K562 (cell line): ENCODE measurements at regions not wholly inside any gene's neighbourhood (a gene's known extent, or its start where the extent isn't known, plus 50 kb on each side); places are given as distances from the start of the nearest gene placed in this dataset.

Experiments used
- ATAC-seq: fragments of 200-7000 bp; cut with Tn5 transposase; 3 replicates; pipeline ENCODE4 v1.9.1; 2020; ENCODE audit warnings: moderate library complexity
- BruUV-seq: library from RNA; stranded (reverse); fragments of 400-500 nt; replicated peaks from 2 replicates; lab custom pipeline; 2021; lab: Mats Ljungman, UMichigan
- CTCF ChIA-PET: fragments of 300-600 bp; formaldehyde crosslinking; extraction: SDS; loops from one replicate; lab custom pipeline; 2021; ENCODE audit warnings: low intra/inter-chr PET ratio; lab: Yijun Ruan, JAX
- POLR2A ChIA-PET: fragments of 300-600, 350-650 bp; sonication (Branson Sonifier 250); formaldehyde crosslinking; extraction: SDS; loops from one replicate; lab custom pipeline; 2021; ENCODE audit warnings: antibody characterized with exemption, inconsistent platforms; lab: Yijun Ruan, JAX
- DNase-seq, 4 experiments: peaks; one replicate each; pipeline versions ENCODE4 v3.0.0 to v3.0.0-alpha.2; 2011 to 2018; ENCODE audit warnings: low spot score in 3 of 4, mixed read lengths in 3 of 4; ENCODE audit errors: extremely low read depth in 1 of 4
- FAIRE-seq: peaks from 2 replicates; lab custom pipeline; 2011; peaks lifted over from hg19 to GRCh38; lab: Jason Lieb, UNC
- H2AFZ ChIP-seq: 2 replicates; pipeline ENCODE4 v1.6.0; 2011; ENCODE audit warnings: low read depth, low read length, control low read depth, inconsistent platforms
- H3K27ac ChIP-seq: fragments of 200-600 bp; 3 replicates; pipeline ENCODE4 v1.8.0; 2011; ENCODE audit warnings: low read depth, mild to moderate bottlenecking, control low read depth, inconsistent platforms, low read length, moderate library complexity, mixed read lengths; ENCODE audit errors: extremely low read depth
- H3K27me3 ChIP-seq, 2 experiments: fragments of 300-600 bp in 1 of 2; 2 replicates in 1 of 2; 3 replicates in 1 of 2; pipeline versions ENCODE4 v1.6.0 to v1.8.0; 2011; ENCODE audit warnings: inconsistent platforms in 2 of 2, low read length in 2 of 2, mild to moderate bottlenecking in 1 of 2, mixed read lengths in 1 of 2, moderate library complexity in 1 of 2; ENCODE audit not compliant: control insufficient read depth in 2 of 2, insufficient read depth in 2 of 2
- H3K36me3 ChIP-seq: fragments of 300-600 bp; 3 replicates; pipeline ENCODE4 v1.8.0; 2011; ENCODE audit warnings: mild to moderate bottlenecking, low read length, inconsistent platforms; ENCODE audit not compliant: control insufficient read depth, insufficient read depth
- H3K4me1 ChIP-seq, 2 experiments: fragments of 200-600 bp in 1 of 2; replicated peaks in 1 of 2; 2 replicates in 1 of 2; 3 replicates in 1 of 2; pipeline versions ENCODE4 v1.5.1 to v1.8.0; 2011; ENCODE audit warnings: inconsistent platforms in 2 of 2, low read length in 2 of 2, mild to moderate bottlenecking in 1 of 2, mixed read lengths in 1 of 2, moderate library complexity in 1 of 2; ENCODE audit not compliant: control insufficient read depth in 2 of 2, insufficient read depth in 2 of 2
- H3K4me2 ChIP-seq: 2 replicates; pipeline ENCODE4 v1.6.1; 2011; ENCODE audit warnings: low read length, control low read depth, inconsistent platforms, mixed read lengths; ENCODE audit not compliant: insufficient read depth
- H3K4me3 ChIP-seq: fragments of 200-600 bp; sonication (generic), shearing (Covaris generic); 2 replicates; pipeline ENCODE4 v1.5.1; 2016; ENCODE audit warnings: control low read depth, inconsistent platforms
- H3K79me2 ChIP-seq: fragments of 200-600 bp; 3 replicates; pipeline ENCODE4 v1.8.0; 2011; ENCODE audit warnings: low read length, inconsistent platforms; ENCODE audit not compliant: control insufficient read depth, insufficient read depth
- H3K9ac ChIP-seq, 2 experiments: 2 replicates each; pipeline versions ENCODE4 v1.6.0 to v1.6.1; 2011; ENCODE audit warnings: low read depth in 2 of 2, low read length in 2 of 2, control low read depth in 1 of 2, inconsistent platforms in 1 of 2, mild to moderate bottlenecking in 1 of 2, mixed read lengths in 1 of 2; ENCODE audit not compliant: insufficient read depth in 1 of 2
- H3K9me1 ChIP-seq: one replicate; pipeline ENCODE4 v1.6.0; 2011; ENCODE audit warnings: inconsistent platforms, mild to moderate bottlenecking, low read length, moderate library complexity; ENCODE audit not compliant: control insufficient read depth, insufficient read depth
- H3K9me3 ChIP-seq: replicated peaks from 2 replicates; pipeline ENCODE4 v1.5.1; 2011; ENCODE audit warnings: low read depth, low read length, inconsistent platforms; ENCODE audit not compliant: control insufficient read depth, insufficient read depth
- H4K20me1 ChIP-seq: replicated peaks from 2 replicates; pipeline ENCODE4 v1.6.1; 2011; ENCODE audit warnings: low read length, inconsistent platforms, mixed read lengths; ENCODE audit not compliant: control insufficient read depth, insufficient read depth
- MTF1 ChIP-seq: fragments of 250-450 bp; sonication (Bioruptor Pico); IDR thresholded peaks from 2 replicates; pipeline ENCODE4 v1.9.0; 2021; ENCODE audit warnings: moderate library complexity, mild to moderate bottlenecking, inconsistent platforms, borderline replicate concordance
- PTRF ChIP-seq: fragments of 450-650 bp; IDR thresholded peaks from 2 replicates; pipeline ENCODE4 v1.6.1; 2016; ENCODE audit warnings: mild to moderate bottlenecking, missing genetic modification characterization, missing compliant biosample characterization
- RREB1 ChIP-seq: fragments of 250-450 bp; sonication (Bioruptor Pico); IDR thresholded peaks from 2 replicates; pipeline ENCODE4 v1.4.0; 2020
- SMAD3 ChIP-seq: fragments of 450-650 bp; formaldehyde crosslinking; conservative IDR thresholded peaks from 2 replicates; pipeline ENCODE4 v1.4.0; 2020; ENCODE audit warnings: mild to moderate bottlenecking
- TEAD1 ChIP-seq, 2 experiments: fragments of 450-650 bp in 1 of 2; sonication (generic) in 1 of 2; formaldehyde crosslinking; IDR thresholded peaks; 2 replicates each; pipeline versions ENCODE4 v1.4.0 to v1.8.0; 2020 to 2022; ENCODE audit warnings: mild to moderate bottlenecking in 2 of 2, missing genetic modification reagents in 1 of 2
- THRA ChIP-seq: fragments of 450-650 bp; IDR thresholded peaks from 2 replicates; pipeline ENCODE4 v1.6.1; 2017; ENCODE audit warnings: mild to moderate bottlenecking, moderate library complexity
- ZNF121 ChIP-seq: sonication (generic); formaldehyde crosslinking; conservative IDR thresholded peaks from 2 replicates; pipeline ENCODE4 v1.8.0; 2022; ENCODE audit warnings: missing genetic modification reagents
- ZNF212 ChIP-seq: fragments of 450-650 bp; formaldehyde crosslinking; IDR thresholded peaks from 2 replicates; pipeline ENCODE4 v1.4.0; 2020; ENCODE audit warnings: mild to moderate bottlenecking
- ZNF3 ChIP-seq: fragments of 250-450 bp; sonication (Bioruptor Pico); IDR thresholded peaks from 2 replicates; pipeline ENCODE4 v1.5.0; 2021; ENCODE audit warnings: mild to moderate bottlenecking, moderate library complexity
- in situ Hi-C: fragments of 300-500 bp; cut with MboI; formaldehyde crosslinking; loops from 4 replicates; pipeline ENCODE4 v1.15.0; 2018; ENCODE audit warnings: inconsistent platforms, mixed read lengths
- intact Hi-C: fragments of 100-400 bp; cut with micrococcal nuclease; formaldehyde crosslinking; loops from 2 replicates; pipeline ENCODE4 v1.14.2; 2022

- TF ChIP-seq RREB1 (CRISPR knock-in tag) (no peak), ZNF212 (CRISPR knock-in tag) (no peak)
Observed at GRCh38 chr12:53849113-53849512, 89.5 kb upstream of the HOXC13 start (continued).

GRCh38 chr12:53849656-53850055, 89.0 kb upstream of the HOXC13 start:
- no peak overlapping the region for H2AFZ ChIP-seq
- in situ Hi-C loops (no loop called here), intact Hi-C loops (no loop called here)
- H3K79me2 ChIP-seq = no peaks in the 10 kb centered on the region
- ATAC-seq = no peak
- no peak for TF ChIP-seq ZNF121
- TF ChIP-seq SMAD3 (CRISPR knock-in tag) = no peak
- TF ChIP-seq PTRF = no peak
- TF ChIP-seq ZNF3 = no peak
- no peak for TF ChIP-seq TEAD1 (CRISPR knock-in tag; IDR thresholded peaks at IDR 0.05)
- TF ChIP-seq MTF1 (CRISPR knock-in tag) = no peak
- no peak for TF ChIP-seq THRA
- peaks cover 5 to 19% of the 10 kb centered on the region in 2 experiments; a peak in 2 of 5 replicates for H3K27me3 ChIP-seq
- H3K4me3 ChIP-seq = no peak overlapping the region
- ChIA-PET CTCF (no interaction called here), POLR2A (interaction anchor here (0.5 to 1.4 kb wide), 2 partner anchors 18 to 138 kb away, joined by 4 to 7 read pairs; no protein-coding TSS in a partner anchor)
- no peaks in the 10 kb centered on the region for H3K4me1 ChIP-seq
- no peaks in the 10 kb centered on the region for H3K9me1 ChIP-seq
- H4K20me1 ChIP-seq = no peaks in the 10 kb centered on the region
- FAIRE-seq = no peak
- H3K36me3 ChIP-seq = no peaks in the 10 kb centered on the region
- no peaks in the 10 kb centered on the region for H3K9me3 ChIP-seq
- no peak overlapping the region for H3K27ac ChIP-seq
- BruUV-seq = no TSS peak
- no peak for DNase-seq
- H3K4me2 ChIP-seq = no peak overlapping the region
- no peak overlapping the region for H3K9ac ChIP-seq
